AG09309 (cell line): ENCODE measurements at regions not wholly inside any gene's neighbourhood (a gene's known extent, or its start where the extent isn't known, plus 50 kb on each side); places are given as distances from the start of the nearest gene placed in this dataset.

Experiments used
- DNase-seq: peaks from one replicate; pipeline ENCODE4 v3.0.0-alpha.2; 2010; ENCODE audit warnings: low read depth
- H3K4me3 ChIP-seq: 2 replicates; pipeline ENCODE4 v1.5.1; 2011; ENCODE audit warnings: mild to moderate bottlenecking, low read depth, low read length, moderate library complexity; ENCODE audit not compliant: control insufficient read depth
- TF ChIP-seq, protein P1 (sequence below): IDR thresholded peaks from 2 replicates; pipeline ENCODE4 v1.5.1; 2011; ENCODE audit warnings: mild to moderate bottlenecking, low read depth, low read length, inconsistent platforms; ENCODE audit not compliant: insufficient read depth, control insufficient read depth; ENCODE audit errors: missing control alignments

DNA sequence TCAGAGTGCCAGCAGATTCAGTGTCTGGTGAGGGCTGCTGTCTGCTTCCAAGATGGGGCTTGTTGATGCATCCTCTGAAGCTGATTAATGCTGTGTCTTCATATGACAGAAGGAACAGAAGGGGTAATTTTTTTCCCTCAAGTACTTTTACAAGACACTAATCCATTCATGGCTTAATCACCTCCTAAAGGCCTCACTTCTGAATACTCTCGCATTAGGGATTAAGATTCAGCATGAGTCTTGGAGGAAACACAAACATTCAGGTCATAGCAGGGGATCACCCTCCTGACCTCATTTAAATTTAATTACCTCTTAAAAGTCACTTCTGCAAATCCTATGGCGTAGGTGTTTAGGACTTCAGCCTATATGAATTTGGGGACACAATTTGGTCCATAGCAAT is 1145.5 kb upstream of the PCDH10 start:
- TF ChIP-seq, protein P1, sequence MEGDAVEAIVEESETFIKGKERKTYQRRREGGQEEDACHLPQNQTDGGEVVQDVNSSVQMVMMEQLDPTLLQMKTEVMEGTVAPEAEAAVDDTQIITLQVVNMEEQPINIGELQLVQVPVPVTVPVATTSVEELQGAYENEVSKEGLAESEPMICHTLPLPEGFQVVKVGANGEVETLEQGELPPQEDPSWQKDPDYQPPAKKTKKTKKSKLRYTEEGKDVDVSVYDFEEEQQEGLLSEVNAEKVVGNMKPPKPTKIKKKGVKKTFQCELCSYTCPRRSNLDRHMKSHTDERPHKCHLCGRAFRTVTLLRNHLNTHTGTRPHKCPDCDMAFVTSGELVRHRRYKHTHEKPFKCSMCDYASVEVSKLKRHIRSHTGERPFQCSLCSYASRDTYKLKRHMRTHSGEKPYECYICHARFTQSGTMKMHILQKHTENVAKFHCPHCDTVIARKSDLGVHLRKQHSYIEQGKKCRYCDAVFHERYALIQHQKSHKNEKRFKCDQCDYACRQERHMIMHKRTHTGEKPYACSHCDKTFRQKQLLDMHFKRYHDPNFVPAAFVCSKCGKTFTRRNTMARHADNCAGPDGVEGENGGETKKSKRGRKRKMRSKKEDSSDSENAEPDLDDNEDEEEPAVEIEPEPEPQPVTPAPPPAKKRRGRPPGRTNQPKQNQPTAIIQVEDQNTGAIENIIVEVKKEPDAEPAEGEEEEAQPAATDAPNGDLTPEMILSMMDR = no peak
- no peak for DNase-seq
- no peak overlapping the region for H3K4me3 ChIP-seq

DNA sequence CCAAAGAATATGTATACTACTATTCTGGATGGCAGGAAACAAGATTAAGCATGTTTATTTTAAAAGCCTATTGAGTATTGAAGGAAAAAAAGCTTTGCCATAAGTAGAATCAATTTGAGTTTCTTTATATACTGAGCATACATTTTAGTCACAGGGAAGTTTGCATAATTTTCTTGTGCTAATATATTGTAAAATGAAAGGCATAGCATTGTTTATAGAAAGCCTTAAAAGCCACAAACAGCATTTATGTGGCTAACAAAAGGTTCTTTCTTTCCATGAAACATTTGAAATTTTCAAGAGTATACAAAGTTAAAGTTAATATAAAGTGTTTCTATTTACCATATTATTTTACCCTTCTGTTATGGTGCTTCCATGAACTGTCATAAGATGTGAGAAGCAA is 1133.8 kb upstream of the PCDH10 start:
- H3K4me3 ChIP-seq = no peak overlapping the region
- no peak for DNase-seq
- TF ChIP-seq, protein P1 = no peak

DNA sequence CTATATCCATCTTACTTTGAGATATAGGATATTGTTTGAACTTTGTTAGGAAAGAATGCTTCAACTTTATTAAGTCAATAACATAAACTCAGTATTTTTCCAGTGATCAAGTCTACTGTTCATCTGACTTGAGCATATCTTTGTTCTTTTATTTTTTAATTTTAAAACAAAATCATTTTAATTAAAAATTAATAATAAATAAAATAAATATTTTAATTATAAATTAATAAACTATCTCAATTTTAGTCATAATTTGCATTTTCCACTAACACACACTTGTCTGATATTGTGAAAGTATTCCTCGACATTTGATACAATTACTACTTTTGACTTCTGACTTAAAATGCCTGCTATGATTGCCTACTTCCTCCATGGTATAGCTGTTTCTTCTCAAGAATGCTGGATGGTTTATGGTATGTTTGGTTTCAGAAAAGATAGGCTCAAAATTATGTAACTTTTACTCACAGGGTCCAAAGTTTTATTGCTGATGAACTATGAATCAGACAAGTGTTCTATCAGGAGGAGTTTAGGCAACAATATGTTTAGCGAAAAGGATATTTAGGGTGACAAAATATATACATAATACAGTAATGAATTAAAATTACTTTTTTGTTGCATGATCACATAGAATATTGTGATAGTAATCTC is 1132.3 kb upstream of the PCDH10 start:
- no peak overlapping the region for H3K4me3 ChIP-seq
- no peak for DNase-seq
- TF ChIP-seq, protein P1 = no peak

DNA sequence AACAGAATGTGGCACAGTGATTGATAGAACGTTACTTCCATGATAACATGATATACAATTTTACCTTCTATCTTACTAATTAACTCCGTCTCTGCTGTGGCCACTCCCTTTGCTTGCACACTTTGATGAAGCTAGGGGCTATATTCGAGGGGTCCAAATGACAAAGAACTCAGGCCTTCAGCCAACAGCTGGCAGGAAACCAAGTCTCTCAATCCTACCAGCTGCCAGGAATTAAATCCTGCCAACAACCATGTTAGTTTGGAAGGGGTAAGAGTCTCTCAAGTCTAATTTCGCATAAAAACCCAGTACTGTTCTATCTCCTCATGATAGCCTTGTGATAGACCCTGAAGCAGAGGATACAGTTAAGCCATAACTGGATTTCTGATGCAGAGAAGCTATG is 1122.9 kb upstream of the PCDH10 start:
- H3K4me3 ChIP-seq = no peak overlapping the region
- DNase-seq = no peak
- TF ChIP-seq, protein P1 = no peak

DNA sequence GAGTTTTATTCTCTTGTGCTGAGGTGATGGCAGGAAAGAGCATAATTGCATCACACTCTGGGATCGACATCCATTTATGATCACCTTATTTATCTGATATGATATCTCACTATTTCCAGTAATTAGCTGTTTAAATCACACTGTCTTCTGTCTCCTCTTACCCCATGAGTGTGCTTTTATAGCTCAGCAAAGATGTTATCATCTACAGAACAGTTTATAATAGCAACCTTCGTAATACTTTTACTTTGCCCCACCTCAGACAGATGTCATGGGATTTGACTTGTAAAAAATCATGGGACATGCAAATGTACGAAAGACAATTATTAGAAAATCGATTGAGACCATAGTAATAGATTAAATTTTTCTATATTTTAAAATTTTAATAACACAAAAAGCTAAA is 1122.3 kb upstream of the PCDH10 start:
- TF ChIP-seq, protein P1 = no peak
- H3K4me3 ChIP-seq = no peak overlapping the region
- no peak for DNase-seq

DNA sequence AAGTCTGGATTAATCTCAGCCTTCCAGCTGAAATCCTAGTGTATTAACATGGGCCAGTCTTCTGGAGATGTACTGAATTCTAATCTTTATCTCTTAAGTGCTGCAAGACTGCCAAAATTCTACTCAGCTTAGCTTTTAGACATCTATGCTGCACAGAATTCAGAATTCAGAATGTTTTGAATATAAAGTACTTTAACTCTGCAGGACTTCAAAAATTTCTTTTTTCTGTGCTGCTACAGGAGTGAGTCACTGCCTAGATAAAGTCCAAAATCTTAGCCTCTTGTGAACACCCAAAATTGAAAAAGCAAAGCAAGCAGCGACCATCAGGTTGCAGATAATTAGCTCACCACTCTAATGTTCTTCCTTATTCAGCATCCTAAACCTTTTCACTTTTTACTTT is 1092.6 kb upstream of the PCDH10 start:
- no peak overlapping the region for H3K4me3 ChIP-seq
- DNase-seq = no peak
- TF ChIP-seq, protein P1 = no peak
